ENCODE measurements at regions not wholly inside any gene's neighbourhood (a gene's known extent, or its start where the extent isn't known, plus 50 kb on each side); places are given as distances from the start of the nearest gene placed in this dataset.

DNA sequence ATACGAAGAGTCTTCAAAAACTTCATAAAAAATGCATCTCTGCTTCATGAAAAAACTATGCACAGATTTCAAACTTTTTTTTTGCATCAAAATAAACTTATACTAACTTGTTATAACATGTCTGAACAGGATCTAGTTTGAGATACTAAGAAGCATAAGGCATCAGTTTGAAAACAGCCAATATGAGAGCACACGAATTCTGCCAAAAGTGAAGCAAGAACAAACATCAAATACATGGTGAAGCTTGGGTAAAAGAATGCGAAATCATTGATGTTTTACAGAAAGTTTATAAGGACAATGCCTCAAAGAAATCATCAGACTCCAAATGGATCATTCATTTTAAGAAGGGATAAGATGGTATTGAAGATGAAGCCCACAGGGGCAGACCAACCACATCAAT is 389.1 kb upstream of the TENM4 start:
- BruUV-seq (replicated peaks): no TSS peak
- H3K36me3 ChIP-seq (ENCODE audit: control insufficient read depth in 2 of 2, extremely low read depth in 1 of 2, insufficient read depth in 2 of 2, low read length in 2 of 2): no peaks in the 10 kb centered on the region
- ChIA-PET CTCF (no interaction called here), POLR2A (no interaction called here)
- no peaks in the 10 kb centered on the region for H4K20me1 ChIP-seq (replicated peaks; ENCODE audit: control insufficient read depth, extremely low read depth, insufficient read depth, low read length)
- intact Hi-C loops (cut with micrococcal nuclease) (no loop called here), dilution Hi-C loops (cut with MboI; ENCODE audit: extremely low pct_ligation_motif_present, low sequenced_read_pairs) (no loop called here)
- no peak overlapping the region for H3K27ac ChIP-seq (ENCODE audit: insufficient read depth, low read depth, low read length)
- no peak overlapping the region for H2AFZ ChIP-seq (ENCODE audit: low read depth, low read length)
- H3K9me3 ChIP-seq (replicated peaks; ENCODE audit: control insufficient read depth, insufficient read depth, low read length): peaks cover 4% of the 10 kb centered on the region
- TF ChIP-seq FOS (IDR thresholded peaks at IDR 0.05; ENCODE audit: borderline replicate concordance, insufficient read depth, low read length): no peak
- no peak for TF ChIP-seq JUN (IDR thresholded peaks at IDR 0.05; ENCODE audit: borderline replicate concordance, insufficient read depth, insufficient read length, low read depth)
- no peak for TF ChIP-seq CTCF (IDR thresholded peaks at IDR 0.05; ENCODE audit: extremely low read depth in 1 of 2, insufficient read depth in 1 of 2, low read depth in 1 of 2, low read length in 2 of 2)
- no peak for TF ChIP-seq POLR2AphosphoS5 (IDR thresholded peaks at IDR 0.05; ENCODE audit: insufficient read depth, low read depth, low read length)
- no peak for TF ChIP-seq EZH2 (IDR thresholded peaks at IDR 0.05; ENCODE audit: borderline replicate concordance, low read depth, low read length, severe bottlenecking)
- TF ChIP-seq, protein P1, sequence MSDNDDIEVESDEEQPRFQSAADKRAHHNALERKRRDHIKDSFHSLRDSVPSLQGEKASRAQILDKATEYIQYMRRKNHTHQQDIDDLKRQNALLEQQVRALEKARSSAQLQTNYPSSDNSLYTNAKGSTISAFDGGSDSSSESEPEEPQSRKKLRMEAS (IDR thresholded peaks at IDR 0.05; ENCODE audit: insufficient read depth, insufficient read length): no peak
- TF ChIP-seq GATA2 (IDR thresholded peaks at IDR 0.05; ENCODE audit: insufficient read depth, insufficient read length, low read depth, low read length): no peak
- TF ChIP-seq POLR2A (IDR thresholded peaks at IDR 0.05; ENCODE audit: low read depth, low read length): no peak
- no peak for TF ChIP-seq MYC (IDR thresholded peaks at IDR 0.05; ENCODE audit: low read depth, low read length)
- no peak for DNase-seq (ENCODE audit: low read depth, low spot score)
- H3K4me1 ChIP-seq (ENCODE audit: control insufficient read depth, extremely low read depth, insufficient read depth, low read length): no peaks in the 10 kb centered on the region
- no peaks in the 10 kb centered on the region for H3K27me3 ChIP-seq (ENCODE audit: control insufficient read depth in 2 of 2, insufficient read depth in 2 of 2, low read length in 2 of 2)
- no peaks in the 10 kb centered on the region for H3K79me2 ChIP-seq (ENCODE audit: control insufficient read depth, insufficient read depth, low read length)
- H3K4me2 ChIP-seq (ENCODE audit: insufficient read depth, low read length): no peak overlapping the region
- H3K9ac ChIP-seq (replicated peaks; ENCODE audit: extremely low read depth, insufficient read depth, low read length): no peak overlapping the region
- H3K9me1 ChIP-seq (replicated peaks; ENCODE audit: control insufficient read depth, extremely low read depth, insufficient read depth, low read length): no peaks in the 10 kb centered on the region
- no peak overlapping the region for H3K4me3 ChIP-seq (replicated peaks in 1 of 3; ENCODE audit: insufficient read depth in 1 of 3, low read depth in 1 of 3, low read length in 3 of 3)
- FAIRE-seq: no peak
